HEK293T (cell line): ENCODE measurements at regions not wholly inside any gene's neighbourhood (a gene's known extent, or its start where the extent isn't known, plus 50 kb on each side); places are given as distances from the start of the nearest gene placed in this dataset.

ENCODE experiments used
- ARNT ChIP-seq: fragments of 450-650 bp; IDR thresholded peaks from 2 replicates; pipeline ENCODE4 v1.6.1; 2017; ENCODE audit warnings: mild to moderate bottlenecking
- BHLHE40 ChIP-seq: fragments of 450-650 bp; IDR thresholded peaks from 2 replicates; pipeline ENCODE4 v1.6.1; 2016; ENCODE audit warnings: mild to moderate bottlenecking, moderate library complexity, borderline replicate concordance
- ELF4 ChIP-seq: fragments of 450-650 bp; IDR thresholded peaks from 2 replicates; pipeline ENCODE4 v1.6.1; 2017; ENCODE audit warnings: antibody characterized with exemption
- FOXA1 ChIP-seq: fragments of 450-650 bp; IDR thresholded peaks from 2 replicates; pipeline ENCODE4 v1.6.1; 2016; ENCODE audit warnings: mild to moderate bottlenecking
- FOXK2 ChIP-seq: fragments of 450-650 bp; IDR thresholded peaks from 2 replicates; pipeline ENCODE4 v1.6.1; 2016; ENCODE audit warnings: mild to moderate bottlenecking
- FOXM1 ChIP-seq: fragments of 450-650 bp; IDR thresholded peaks from 2 replicates; pipeline ENCODE4 v1.6.1; 2017; ENCODE audit warnings: mild to moderate bottlenecking, borderline replicate concordance
- HDGF ChIP-seq: fragments of 450-650 bp; IDR thresholded peaks from 2 replicates; pipeline ENCODE4 v1.6.1; 2017; ENCODE audit warnings: antibody characterized with exemption, borderline replicate concordance
- L3MBTL2 ChIP-seq: fragments of 450-650 bp; conservative IDR thresholded peaks from 2 replicates; pipeline ENCODE4 v1.6.1; 2016; ENCODE audit warnings: mild to moderate bottlenecking
- NFRKB ChIP-seq: fragments of 450-650 bp; IDR thresholded peaks from 2 replicates; pipeline ENCODE4 v1.6.1; 2016; ENCODE audit warnings: mild to moderate bottlenecking, moderate library complexity
- SP1 ChIP-seq: fragments of 450-650 bp; IDR thresholded peaks from 2 replicates; pipeline ENCODE4 v1.6.1; 2017
- SUZ12 ChIP-seq: fragments of 450-650 bp; IDR thresholded peaks from 2 replicates; pipeline ENCODE4 v1.6.1; 2016; ENCODE audit warnings: mild to moderate bottlenecking

- no peak for TF ChIP-seq BHLHE40
- no peak for TF ChIP-seq NFRKB
- no peak for TF ChIP-seq SP1
- TF ChIP-seq FOXK2: no peak
- TF ChIP-seq HDGF: no peak
- no peak for TF ChIP-seq ELF4
- no peak for TF ChIP-seq ARNT
- TF ChIP-seq FOXM1: no peak
- no peak for TF ChIP-seq L3MBTL2
- no peak for TF ChIP-seq SUZ12
- TF ChIP-seq FOXA1: no peak
Measured at GRCh38 chr22:49044776-49045175, 782.9 kb downstream of the BRD1 start.
